Loucy (cell line): ENCODE measurements at regions not wholly inside any gene's neighbourhood (a gene's known extent, or its start where the extent isn't known, plus 50 kb on each side); places are given as distances from the start of the nearest gene placed in this dataset.

Source experiments
- CTCF ChIP-seq: fragments of 200-600 bp; sonication (generic); conservative IDR thresholded peaks from 2 replicates; pipeline ENCODE4 v1.5.1; 2014; ENCODE audit warnings: mild to moderate bottlenecking, antibody characterized with exemption, low read length
- EZH2phosphoT487 ChIP-seq: fragments of 200-600 bp; IDR thresholded peaks from 2 replicates; pipeline ENCODE4 v1.6.1; 2018; ENCODE audit warnings: antibody characterized with exemption, mild to moderate bottlenecking, moderate library complexity, borderline replicate concordance

GRCh38 chr3:19073341-19074105 lies 74.8 kb upstream of the KCNH8 start:
- no peak for TF ChIP-seq CTCF
- TF ChIP-seq EZH2phosphoT487 = no peak
